ENCODE measurements at regions not wholly inside any gene's neighbourhood (a gene's known extent, or its start where the extent isn't known, plus 50 kb on each side); places are given as distances from the start of the nearest gene placed in this dataset.

DNA sequence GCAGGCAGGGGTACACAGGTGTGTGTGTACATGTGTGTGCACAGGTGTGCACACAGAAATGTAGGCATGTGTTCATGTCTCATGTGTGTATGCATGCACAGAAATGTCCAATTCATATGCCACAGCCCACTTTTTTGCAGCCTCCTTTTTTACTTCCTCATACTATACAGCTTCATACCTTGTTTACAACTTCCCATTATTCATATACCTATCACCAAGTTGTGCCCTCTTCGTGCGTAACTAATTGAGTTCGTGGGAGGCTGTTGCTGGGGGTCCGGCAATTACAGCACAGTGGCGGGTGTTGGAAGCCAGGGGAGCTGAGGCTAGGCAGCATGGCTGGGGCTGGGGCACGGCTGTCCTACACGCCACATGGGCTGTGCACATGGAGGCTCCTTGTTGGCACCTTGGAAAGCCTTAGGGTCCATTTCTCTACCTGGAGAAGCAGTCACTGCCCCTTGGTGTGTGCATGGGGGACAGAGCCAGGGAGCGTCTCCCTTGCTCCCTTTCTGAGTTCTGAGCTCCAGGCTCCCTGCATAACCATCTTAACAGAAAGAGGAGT lies 266.7 kb downstream of the ENGASE start:
- DNase-seq (ENCODE audit: low read depth) = no peak
- H3K4me3 ChIP-seq (ENCODE audit: low read depth, low read length) = no peak overlapping the region

DNA sequence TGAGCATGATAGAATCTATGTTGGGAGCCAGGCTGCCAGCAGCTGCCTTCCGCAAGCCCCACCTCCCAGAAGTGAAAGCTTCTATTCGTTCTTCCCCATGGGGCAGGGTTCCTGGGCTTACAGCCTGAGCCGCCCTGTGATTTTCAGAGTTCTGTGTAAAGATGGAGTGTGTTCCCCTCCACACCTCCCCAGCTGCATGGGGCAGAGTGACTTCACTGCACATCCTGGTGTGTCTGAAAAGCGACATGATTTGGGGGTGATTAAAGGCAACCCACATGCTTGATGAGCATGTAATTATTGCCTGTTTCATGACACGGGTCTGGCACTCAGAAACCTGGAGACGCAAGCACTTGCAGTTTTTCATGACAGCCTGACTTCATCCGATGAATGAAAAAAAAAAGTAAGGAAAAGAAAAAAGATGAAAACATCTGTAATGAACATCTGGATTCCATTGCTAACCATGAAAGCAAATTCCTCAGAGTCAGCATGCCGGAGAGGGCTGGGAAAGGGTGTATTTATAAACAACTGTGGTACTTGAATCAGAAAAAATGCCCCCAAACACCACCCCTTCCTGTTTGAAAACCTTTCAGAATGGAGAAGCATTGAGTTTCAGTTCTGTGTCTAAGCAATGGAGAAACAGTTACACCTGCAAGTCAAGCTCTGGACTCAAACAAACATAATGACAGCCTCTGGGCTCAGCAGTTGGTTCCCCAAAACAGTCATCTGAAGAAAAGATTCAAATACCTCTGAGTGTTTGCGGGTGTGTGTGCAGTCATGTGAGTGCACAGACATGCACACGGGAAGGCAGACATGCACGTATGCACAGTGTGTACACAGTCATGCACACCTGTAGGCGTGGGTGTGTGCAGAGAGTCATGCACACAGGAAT lies 266.0 kb downstream of the ENGASE start:
- no peak for DNase-seq (ENCODE audit: low read depth)
- H3K4me3 ChIP-seq (ENCODE audit: low read depth, low read length) = no peak overlapping the region

GRCh38 chr17:79339321-79339720 lies 264.7 kb downstream of the ENGASE start:
- no peak for DNase-seq (ENCODE audit: low read depth)
- no peak overlapping the region for H3K4me3 ChIP-seq (ENCODE audit: low read depth, low read length)

GRCh38 chr17:79338604-79339003 lies 264.0 kb downstream of the ENGASE start:
- H3K4me3 ChIP-seq (ENCODE audit: low read depth, low read length) = no peak overlapping the region
- no peak for DNase-seq (ENCODE audit: low read depth)

- DNase-seq (ENCODE audit: low read depth) = no peak
- H3K4me3 ChIP-seq (ENCODE audit: low read depth, low read length) = no peak overlapping the region
These were observed 263.5 kb downstream of the ENGASE start for GRCh38 chr17:79338152-79338551.

DNA sequence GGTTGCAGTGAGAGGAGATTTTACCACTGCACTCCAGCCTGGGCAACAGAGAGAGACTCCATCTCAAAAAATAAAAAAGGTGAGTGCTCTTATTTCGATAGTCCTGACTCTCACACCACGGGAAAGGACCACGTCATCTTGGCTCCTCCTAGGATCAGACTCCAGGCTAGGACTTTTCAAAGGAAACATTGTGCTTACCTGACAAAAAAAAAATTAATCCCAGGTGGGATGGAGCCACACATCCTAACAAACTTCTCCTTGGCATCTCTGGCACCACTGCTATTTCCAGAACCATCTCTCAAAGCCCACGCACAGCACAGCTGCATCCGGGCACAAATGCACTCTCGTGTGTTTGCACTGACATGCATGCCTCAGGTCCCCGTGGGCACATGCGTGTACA lies 262.4 kb downstream of the ENGASE start:
- H3K4me3 ChIP-seq (ENCODE audit: low read depth, low read length) = no peak overlapping the region
- no peak for DNase-seq (ENCODE audit: low read depth)

- no peak for DNase-seq (ENCODE audit: low read depth)
- no peak overlapping the region for H3K4me3 ChIP-seq (ENCODE audit: low read depth, low read length)
These were observed 260.8 kb downstream of the ENGASE start for GRCh38 chr17:79335456-79335855.

DNA sequence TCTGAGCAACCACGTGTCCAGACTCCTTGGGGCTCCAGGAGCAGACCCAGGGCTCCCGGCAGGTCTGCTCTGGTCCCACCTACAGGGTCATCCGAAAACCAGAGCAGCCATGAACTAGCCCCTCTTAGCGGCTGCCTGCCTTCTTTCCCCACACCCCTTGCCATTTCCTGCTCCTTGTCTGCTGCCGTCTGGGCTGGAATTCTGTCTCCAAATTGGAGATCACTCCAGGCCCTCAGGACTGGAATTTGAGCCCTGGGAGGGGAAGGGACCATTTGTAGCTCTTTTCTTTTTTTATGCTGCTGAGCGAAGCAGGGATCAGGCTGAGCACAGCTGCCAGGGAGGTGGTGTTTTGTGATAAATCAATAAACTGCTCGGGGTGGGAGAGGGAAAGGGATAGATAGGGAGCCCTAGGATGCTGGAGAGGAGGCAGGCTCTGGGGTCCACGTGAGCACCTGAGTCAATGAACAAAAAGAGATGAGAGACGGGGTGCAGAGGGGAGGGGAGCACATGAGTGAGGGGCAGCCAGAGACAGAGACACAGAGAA lies 257.5 kb downstream of the ENGASE start:
- no peak for DNase-seq (ENCODE audit: low read depth)

DNA sequence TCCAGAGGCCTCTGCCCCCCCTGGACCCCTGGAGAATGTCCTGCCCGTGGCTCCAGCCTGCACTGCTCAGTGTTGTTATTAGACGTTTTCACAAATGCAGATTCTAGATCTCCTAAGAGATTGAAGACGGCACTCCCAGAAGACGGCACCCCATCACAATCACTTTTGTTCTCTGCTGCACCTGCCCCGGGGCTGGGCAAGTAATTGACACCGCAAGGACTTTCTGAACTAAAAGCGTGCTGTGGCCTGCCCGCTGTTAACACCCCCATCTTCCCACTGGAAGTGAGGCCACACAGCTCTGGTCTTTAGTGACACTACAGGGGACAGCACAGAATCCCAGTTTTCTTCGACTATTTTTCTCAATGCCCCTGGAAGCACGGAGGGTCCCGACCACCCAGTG lies 256.9 kb downstream of the ENGASE start:
- H3K4me3 ChIP-seq (ENCODE audit: low read depth, low read length) = no peak overlapping the region
- DNase-seq (ENCODE audit: low read depth) = no peak

More for the DNA sequence above, 257.5 kb downstream of the ENGASE start:
- no peak overlapping the region for H3K4me3 ChIP-seq (ENCODE audit: low read depth, low read length)

DNA sequence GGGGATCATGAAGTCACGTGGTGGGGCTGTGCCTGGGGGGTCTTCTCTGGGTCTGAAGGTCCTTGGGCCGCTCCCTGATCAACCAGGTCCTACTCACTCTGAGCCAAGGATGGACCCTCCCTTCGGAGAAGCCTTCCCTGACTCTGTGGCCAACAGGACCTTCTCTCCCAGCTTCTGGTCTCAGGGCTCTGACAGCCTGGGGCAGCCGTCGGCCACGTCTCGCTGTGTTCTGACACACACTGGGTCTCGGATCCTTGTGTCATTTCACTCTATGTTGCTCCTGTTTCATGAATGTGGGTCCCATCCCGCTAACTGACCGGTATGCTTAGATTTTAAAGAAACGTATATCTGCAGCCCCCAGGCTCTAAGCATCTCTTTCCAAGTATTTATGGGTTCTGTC lies 256.1 kb downstream of the ENGASE start:
- no peak overlapping the region for H3K4me3 ChIP-seq (ENCODE audit: low read depth, low read length)
- no peak for DNase-seq (ENCODE audit: low read depth)

DNA sequence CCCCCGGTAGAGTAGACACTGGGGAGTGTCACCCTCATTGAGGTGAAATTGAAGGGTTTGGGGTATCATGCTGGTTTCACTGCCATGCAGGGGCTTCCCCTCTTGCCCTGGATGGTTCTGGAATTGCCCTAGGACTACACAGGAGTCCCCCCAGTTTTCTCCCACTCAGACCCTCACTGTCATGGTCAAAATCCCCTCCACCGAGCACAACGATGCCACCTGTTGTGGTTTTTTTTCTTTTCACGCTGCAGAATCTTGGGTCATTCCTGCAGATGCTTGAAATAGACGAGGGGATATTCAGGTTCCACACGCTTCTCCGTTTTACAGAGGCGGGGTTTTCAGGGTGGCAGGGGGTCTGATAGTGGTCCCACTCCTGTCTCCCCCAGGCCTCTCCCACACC lies 255.6 kb downstream of the ENGASE start:
- H3K4me3 ChIP-seq (ENCODE audit: low read depth, low read length) = no peak overlapping the region
- DNase-seq (ENCODE audit: low read depth) = no peak

DNA sequence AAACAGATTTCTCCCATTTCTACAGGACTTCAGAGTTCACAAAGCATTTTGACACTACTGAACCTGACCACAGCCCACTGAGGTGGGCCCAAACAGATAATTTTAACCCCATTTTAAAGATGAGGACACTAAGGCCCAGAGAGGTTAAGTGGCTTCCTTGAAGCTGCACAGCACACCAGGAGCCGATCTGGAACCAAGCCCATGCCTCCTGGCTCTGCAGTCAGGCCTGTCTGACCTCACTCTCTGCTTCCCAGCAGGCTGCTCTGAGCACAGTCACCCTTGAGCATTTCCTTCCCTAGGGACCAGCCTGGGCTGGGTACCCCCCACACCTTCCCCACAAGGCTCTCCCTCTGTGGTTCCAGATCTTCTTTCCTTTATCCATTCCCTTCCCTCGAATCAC lies 252.2 kb downstream of the ENGASE start:
- no peak overlapping the region for H3K4me3 ChIP-seq (ENCODE audit: low read depth, low read length)
- DNase-seq (ENCODE audit: low read depth) = no peak

DNA sequence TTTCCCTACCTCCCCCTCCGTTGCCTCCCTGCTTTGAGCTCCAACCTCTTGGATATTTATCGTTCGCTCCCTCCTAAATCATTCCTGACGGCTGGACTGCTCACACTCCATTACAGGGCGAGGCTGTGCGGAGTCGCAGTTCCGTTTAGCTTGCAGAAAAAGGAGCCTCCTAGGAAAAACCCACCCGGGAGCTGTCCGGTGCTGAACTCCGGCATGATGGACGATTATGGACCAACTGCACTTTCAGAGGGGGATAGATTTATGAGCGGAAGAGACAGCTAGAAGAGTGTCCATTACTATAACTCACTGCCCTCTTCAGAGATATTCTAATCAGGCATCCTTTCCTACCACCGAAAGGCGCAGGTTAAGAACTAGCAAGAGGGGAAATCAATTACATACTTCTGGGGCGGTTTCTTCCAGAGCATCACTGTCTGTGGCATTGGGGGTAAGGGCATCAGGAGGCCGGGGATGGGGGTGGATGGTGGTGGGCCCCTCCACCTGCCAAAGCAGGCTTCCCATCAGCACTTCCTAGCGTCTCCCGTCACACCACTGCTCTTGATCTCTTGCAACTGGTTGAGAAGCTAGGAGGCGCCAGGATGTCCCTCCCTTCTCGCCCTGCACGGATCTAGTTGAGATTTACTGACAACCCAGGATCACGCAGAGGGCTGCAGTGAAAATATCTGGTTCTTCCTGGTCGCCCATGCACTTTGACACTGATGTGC lies 251.2 kb downstream of the ENGASE start:
- no peak for DNase-seq (ENCODE audit: low read depth)
- H3K4me3 ChIP-seq (ENCODE audit: low read depth, low read length) = no peak overlapping the region

- H3K4me3 ChIP-seq (ENCODE audit: low read depth, low read length) = no peak overlapping the region
- no peak for DNase-seq (ENCODE audit: low read depth)
These were observed 249.6 kb downstream of the ENGASE start for GRCh38 chr17:79324194-79324593.

DNA sequence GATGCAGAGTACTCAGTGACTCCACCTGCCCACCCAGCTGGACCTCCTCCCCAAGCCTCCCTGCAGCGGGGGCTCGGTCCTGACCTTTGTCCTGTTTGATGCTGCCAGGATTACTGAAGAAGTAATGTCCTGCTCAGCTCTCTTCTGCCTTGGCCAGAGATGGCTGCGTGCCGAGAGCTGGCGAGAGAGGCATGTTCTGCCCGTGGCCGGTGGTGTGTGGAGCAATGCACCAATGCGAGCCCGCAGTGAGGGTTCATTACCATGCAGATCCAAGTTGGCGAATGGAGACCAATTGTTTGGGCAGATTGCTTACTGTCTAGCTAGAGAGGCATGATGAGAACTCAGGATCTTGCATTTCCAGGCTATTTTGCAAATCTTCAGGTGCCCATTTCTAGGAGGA lies 248.9 kb downstream of the ENGASE start:
- DNase-seq (ENCODE audit: low read depth) = no peak
- no peak overlapping the region for H3K4me3 ChIP-seq (ENCODE audit: low read depth, low read length)

DNA sequence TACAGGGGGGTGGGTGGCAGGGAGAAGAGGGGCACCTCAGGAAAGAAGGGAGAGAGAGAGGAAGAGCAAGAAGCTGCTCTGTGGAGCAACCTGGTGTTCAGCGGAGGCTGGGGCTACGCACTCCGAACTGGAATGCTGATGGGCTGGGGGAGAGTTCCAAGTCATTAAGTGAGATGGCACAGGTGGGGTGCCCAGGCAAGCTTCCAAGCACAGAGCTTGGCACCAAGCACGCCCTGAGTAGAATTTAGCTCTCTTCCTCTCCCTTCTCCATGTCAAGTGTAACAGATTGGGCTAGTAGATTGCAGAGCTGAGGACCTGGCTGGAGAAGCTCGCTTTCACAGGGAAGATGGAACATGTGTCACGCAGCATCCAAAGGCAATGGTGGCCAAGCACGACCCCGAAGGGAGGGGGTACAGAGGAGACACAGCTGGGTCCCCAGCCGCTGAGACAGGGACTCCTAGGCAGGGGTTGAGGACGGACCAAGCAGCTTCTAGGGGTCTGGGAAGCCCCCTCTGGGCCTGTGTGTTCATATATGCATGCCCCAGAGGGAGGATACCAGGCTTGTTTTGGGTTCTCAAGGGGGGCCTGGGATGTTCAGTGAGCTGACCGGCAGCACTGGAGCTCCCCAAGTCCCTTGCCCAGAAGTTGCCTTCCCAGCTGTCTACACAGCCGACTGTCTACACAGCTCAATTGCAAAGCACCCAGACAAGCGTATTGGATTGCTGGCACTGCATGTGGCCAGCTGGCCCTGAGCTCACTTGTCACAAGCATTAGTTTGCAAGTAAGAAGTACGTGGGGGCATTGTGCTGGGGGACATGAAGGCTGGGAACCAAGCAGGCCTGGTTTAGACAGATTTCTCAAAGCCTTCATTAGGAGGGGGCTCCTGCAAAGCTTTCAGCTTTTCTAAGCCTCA lies 247.8 kb downstream of the ENGASE start:
- no peak overlapping the region for H3K4me3 ChIP-seq (ENCODE audit: low read depth, low read length)
- DNase-seq (ENCODE audit: low read depth) = no peak

GRCh38 chr17:79320331-79320730 lies 245.7 kb downstream of the ENGASE start:
- no peak for DNase-seq (ENCODE audit: low read depth)

DNA sequence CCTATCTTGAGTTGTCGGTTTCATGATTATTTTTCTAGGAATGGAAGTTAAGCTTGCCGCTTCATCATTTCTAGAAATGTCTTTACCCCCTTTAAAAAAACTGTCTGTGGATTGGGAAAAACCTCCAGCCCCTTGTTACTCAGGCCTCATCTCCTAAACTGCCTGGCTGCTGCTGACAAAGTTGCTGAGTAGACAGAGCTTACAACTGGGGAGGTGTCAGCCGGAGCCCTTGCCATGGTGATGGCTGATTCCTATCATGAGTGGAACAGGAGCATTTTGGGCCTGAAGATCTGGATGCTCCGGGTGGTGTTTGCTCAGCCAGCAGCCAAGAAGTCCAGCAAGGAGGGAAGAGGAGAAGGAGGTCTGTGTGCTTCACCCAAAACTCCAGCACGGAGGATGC lies 243.3 kb downstream of the ENGASE start:
- DNase-seq (ENCODE audit: low read depth) = no peak
- no peak overlapping the region for H3K4me3 ChIP-seq (ENCODE audit: low read depth, low read length)

More at GRCh38 chr17:79320331-79320730, 245.7 kb downstream of the ENGASE start:
- H3K4me3 ChIP-seq (ENCODE audit: low read depth, low read length) = no peak overlapping the region

GRCh38 chr17:79316805-79317204 lies 242.2 kb downstream of the ENGASE start:
- no peak overlapping the region for H3K4me3 ChIP-seq (ENCODE audit: low read depth, low read length)
- no peak for DNase-seq (ENCODE audit: low read depth)
